Panc1 (cell line): ENCODE measurements at regions not wholly inside any gene's neighbourhood (a gene's known extent, or its start where the extent isn't known, plus 50 kb on each side); places are given as distances from the start of the nearest gene placed in this dataset.

Source experiments
- CTCF ChIP-seq: fragments of 450-650 bp; IDR thresholded peaks from 2 replicates; pipeline ENCODE4 v1.5.1; 2017; ENCODE audit warnings: mild to moderate bottlenecking
- POLR2AphosphoS5 ChIP-seq: IDR thresholded peaks from 2 replicates; pipeline ENCODE4 v1.6.1; 2012; ENCODE audit warnings: mild to moderate bottlenecking, low read depth, low read length, moderate library complexity
- REST ChIP-seq, 2 experiments: IDR thresholded peaks; 2 replicates each; pipeline ENCODE4 v1.6.1; 2011 to 2012; ENCODE audit warnings: low read depth in 2 of 2, control low read depth in 1 of 2, low read length in 1 of 2, mild to moderate bottlenecking in 1 of 2, moderate library complexity in 1 of 2; ENCODE audit not compliant: insufficient read depth in 1 of 2
- SIN3A ChIP-seq: IDR thresholded peaks from 2 replicates; pipeline ENCODE4 v1.6.1; 2012; ENCODE audit warnings: low read depth, mild to moderate bottlenecking, low read length, moderate library complexity, borderline replicate concordance; ENCODE audit not compliant: insufficient read depth
- TCF7L2 ChIP-seq: IDR thresholded peaks from 2 replicates; pipeline ENCODE4 v1.6.1; 2011; ENCODE audit warnings: mild to moderate bottlenecking, low read depth, low read length, inconsistent platforms

GRCh38 chr3:150059241-150059640 lies 88.5 kb upstream of the PFN2 start:
- TF ChIP-seq REST (IDR thresholded peaks at IDR 0.05; ENCODE audit: insufficient read depth in 1 of 2, low read depth in 2 of 2, low read length in 1 of 2) (no peak), CTCF (no peak), POLR2AphosphoS5 (no peak), TCF7L2 (no peak), SIN3A (no peak)
